Stimulated activated CD8-positive, alpha-beta memory T cell treated with anti-CD3 and anti-CD28 coated beads, Interleukin-7, amount 100 ng/mL, for 4 hours (primary cell): ENCODE measurements at regions not wholly inside any gene's neighbourhood (a gene's known extent, or its start where the extent isn't known, plus 50 kb on each side); places are given as distances from the start of the nearest gene placed in this dataset.
"Not testable (repeated sequence)": the region's sequence is repeated elsewhere in the genome, so short reads cannot be mapped to it uniquely, and the experiment has no call there.

Experiments
- DNase-seq, 2 donors: peaks; one replicate each; pipeline ENCODE4 v3.0.0-alpha.2; 2020; ENCODE audit warnings: low read depth in 2 of 2

DNA sequence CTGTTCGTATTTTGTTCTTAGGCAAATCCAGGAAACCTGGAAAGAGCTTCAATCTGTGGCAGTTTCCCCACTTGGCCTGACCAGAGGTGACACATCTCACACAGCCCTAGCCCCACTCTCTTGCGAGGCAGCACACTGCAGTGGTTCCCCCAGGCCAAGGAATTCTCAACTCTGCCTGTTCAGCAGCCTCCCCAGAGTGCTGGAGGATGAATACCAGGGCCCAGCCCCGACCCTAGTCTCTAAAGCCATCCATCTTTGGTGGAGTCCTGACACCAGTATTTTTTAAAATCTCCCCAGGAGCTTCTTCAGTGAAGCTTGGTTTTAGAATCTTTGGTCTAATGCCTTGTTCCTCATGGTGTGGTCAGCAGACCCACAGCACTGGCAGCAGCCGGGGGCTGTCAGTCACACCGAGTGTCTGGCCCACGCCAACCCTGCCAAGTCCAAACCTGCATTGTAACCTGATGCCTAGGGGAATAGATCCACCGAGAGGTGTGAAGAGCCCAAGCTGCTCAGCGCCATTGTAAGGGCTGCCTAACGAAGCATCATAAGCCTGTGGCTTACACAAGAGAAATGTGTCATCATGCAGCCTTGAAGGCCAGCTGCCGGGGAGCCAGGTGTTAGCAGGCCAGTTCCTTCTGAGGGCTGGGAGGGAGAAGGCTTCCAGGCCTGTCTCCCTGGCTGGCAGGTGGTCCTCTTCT is 428.7 kb upstream of the ID2 start:
- no peak for DNase-seq

GRCh38 chr2:8253781-8254180 is 428.1 kb upstream of the ID2 start:
- no peak for DNase-seq

- not testable (repeated sequence) for DNase-seq
These were observed 427.6 kb upstream of the ID2 start for GRCh38 chr2:8254214-8254613.

GRCh38 chr2:8254791-8255447 is 426.9 kb upstream of the ID2 start:
- DNase-seq: no peak

GRCh38 chr2:8255448-8255800 is 426.4 kb upstream of the ID2 start:
- no peak for DNase-seq

DNA sequence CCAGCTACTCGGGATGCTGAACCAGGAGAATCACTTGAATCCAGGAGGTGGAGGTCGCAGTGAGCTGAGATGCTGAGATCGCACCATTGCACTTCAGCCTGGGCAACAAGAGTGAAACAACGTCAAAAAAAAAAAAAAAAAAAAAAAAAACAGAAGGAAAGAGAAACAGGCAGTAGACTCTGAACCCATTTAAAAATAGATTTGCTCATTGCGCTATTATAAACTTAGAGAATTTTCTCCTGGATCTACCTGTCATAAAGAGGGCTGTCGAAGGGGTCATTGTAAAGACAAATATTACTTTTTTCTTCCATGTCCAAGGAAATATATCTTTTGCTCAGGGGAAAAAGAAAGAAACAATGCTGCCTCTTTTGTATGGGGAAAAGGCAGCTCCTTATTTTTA is 425.0 kb upstream of the ID2 start:
- DNase-seq: no peak

DNA sequence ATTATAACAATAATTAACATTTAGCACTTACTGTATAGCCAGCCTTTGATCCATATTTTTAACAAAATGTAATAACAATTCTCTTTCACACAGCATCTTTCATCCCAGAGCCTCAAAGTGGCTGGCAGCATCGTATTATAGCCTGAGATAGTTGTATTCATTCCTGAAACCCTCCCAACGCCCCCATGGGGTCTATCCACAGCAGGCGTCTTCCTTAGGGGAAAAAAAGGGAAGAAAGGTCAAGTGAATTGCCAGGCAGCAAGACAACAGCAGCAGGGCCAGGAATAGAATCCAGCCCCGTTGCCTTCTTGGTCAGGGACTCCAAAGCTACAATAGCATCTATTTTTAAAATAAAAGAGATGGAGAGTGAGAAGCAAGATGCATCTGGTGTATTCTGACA is 424.4 kb upstream of the ID2 start:
- DNase-seq: no peak

DNA sequence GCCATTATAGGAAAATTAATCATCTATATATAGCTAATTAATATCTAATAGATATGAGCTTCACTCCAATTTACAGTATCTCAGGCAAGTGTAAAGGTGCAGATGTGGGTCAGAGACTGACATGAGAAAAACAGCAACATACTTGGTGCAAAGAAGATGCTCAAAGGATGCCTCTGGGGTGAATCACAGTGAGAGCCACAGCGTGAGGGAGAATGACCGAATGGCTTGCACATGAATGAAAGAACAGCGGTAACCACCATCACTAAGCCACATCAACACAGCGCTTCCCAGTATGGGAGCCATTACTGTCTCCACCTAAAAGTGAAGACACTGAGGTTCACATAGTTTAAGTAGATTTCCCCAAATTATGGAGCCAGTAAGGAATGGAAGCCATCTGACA is 423.4 kb upstream of the ID2 start:
- DNase-seq: no peak

DNA sequence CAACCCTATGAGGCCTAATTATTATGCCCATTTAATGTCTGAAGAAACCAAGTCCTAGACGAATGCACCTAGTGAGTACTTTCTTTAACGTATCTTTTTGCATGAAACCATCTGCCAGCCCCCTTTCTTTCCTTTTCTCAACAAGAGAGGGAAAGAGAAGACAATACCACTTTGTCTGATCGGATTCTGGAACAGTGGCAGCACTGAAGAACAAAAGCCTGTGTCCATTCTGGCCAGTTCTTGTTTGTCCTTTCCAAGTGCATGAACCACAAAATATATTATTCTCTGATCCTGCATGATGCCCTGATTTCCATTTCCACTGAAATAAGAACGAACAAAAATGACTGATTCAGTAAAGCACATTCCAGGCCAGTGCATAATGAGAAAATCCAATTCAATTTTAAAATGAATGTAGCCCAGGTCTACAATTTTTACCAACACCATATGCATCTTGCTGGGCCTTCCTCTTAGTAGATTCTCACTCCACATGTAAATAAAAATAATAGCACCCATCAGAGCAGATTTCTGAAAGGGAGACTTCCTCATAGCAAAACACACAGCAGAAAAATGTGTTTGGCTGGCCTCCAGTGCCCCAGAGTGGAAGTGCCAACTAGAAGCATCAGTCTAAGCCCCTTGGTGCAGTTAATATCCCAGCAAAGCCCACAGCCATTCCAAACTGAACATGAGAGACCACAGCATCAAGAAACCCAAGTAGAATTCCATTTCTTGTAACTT is 422.6 kb upstream of the ID2 start:
- no peak for DNase-seq

DNA sequence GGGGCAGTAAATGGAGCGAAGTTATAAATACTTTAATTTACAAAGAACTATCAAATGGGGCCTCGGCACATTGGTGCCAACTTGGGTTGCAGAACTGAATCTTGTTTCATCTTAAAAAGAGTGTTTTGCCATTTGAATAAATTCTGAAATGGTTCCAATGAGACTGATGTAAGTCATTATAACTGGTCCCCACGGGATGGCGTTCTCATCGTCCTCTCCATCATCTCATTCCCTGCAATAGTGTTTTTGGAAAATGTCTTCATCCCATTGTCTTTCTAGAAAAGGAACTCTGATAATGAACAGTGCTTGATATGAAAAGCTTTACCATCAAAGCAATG is 422.0 kb upstream of the ID2 start:
- DNase-seq: no peak

GRCh38 chr2:8260213-8260612 is 421.6 kb upstream of the ID2 start:
- DNase-seq: no peak

DNA sequence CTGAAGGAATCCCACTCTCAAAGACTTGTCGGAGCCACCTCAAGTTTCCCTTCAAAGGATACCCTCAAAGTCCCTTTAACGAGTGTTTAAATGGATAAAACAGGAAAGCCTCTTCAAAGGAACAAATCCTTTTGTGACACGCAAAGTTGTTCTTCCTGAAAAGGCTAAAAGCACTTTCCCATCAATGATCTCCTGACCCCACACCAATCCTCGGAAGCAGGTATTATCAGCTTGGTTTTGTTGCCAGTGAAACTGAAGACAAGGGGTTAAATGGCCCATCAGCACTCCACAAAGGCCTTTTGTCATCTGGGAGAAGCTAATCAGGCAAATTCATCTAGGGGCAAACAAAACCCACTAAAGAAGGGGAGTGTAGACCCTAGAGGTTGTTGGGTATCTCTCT is 418.0 kb upstream of the ID2 start:
- DNase-seq: no peak

- no peak for DNase-seq
These were observed 416.9 kb upstream of the ID2 start for GRCh38 chr2:8264981-8265380.

- DNase-seq: no peak
These were observed 416.2 kb upstream of the ID2 start for GRCh38 chr2:8265476-8266226.

DNA sequence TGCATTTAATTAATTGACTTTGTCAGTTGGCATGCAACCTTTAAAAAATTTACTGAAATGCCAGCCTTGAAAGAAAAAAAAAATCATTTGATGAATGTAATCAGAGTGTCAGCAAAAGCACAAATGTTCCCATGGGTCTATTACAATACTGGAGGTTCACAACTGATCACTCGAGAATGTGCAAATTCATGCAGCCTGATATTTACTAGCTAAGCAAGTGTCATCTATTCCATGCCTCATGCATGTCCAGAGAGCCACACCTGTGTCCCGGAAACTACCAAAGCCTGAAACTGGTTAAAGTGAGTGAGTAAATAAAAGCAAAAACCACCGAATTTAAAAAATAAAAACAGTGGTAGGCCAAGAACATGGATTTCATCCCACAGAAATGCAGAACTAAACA is 415.3 kb upstream of the ID2 start:
- DNase-seq: no peak

GRCh38 chr2:8267048-8267447 is 414.8 kb upstream of the ID2 start:
- DNase-seq: no peak

DNA sequence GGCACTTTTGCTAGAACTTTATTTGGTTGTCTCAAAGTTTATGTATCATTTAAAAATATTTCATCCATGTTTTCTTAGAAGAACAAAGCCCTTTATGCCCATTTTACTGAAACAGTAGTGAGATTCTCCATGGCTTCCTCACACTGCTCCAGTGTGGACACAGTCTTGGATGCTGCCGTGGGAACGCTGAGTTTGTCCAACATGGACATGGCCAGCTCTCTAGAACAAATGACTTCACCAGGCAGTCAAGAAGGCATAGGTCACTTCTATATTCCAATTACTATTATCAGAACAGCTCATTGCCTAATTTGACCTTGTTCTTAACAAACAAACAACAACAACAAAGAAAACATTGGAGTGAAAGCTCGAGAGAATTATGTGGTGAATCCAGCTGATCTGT is 414.1 kb upstream of the ID2 start:
- DNase-seq: no peak

DNA sequence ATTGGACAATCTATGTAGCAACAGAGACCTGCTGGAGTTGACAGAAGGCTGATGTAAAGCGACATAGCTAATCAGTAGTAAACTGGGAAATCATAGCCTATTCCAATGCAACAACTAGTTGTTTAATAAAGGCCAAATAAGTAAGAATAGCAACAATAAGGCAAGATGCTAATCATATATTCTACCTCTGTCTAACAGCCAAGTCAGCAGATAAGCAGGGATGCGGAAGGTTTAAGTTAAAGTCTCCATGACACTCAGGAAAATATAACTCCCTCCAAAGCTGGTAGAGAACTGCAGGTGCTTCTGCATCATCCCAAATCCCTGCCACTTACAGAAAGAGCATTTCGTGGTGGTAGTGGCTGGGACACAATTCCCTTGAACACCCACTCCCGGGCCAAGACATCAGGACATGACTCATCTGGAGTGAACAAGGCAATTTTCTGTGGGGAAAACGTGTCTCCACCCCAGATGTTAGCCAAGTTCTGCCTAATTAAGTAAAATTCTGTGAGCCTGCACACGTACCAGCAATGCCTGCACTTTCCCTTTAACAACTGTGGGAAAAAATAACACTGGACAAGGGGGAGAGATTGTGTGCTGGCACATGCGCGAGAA is 413.6 kb upstream of the ID2 start:
- no peak for DNase-seq

DNA sequence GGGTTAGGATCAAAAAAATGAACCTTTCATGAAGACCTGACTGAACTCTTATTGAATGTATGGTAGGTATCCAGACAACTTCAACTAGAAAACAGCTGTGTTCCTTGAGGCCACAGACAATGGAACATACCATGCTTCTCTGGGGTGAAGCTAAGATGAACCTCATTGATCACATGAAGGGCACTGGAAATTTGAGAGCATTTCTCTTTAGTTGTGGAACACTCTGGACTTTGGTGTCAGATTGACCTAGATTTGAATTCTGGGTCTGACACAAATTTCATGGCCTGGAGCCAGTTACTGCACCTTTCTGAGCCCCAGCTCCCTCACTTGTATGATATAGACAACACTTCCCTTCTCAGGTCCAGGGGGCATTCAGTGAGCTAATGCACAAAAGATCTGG is 411.2 kb upstream of the ID2 start:
- DNase-seq: no peak

GRCh38 chr2:8271461-8271860 is 410.4 kb upstream of the ID2 start:
- no peak for DNase-seq

DNA sequence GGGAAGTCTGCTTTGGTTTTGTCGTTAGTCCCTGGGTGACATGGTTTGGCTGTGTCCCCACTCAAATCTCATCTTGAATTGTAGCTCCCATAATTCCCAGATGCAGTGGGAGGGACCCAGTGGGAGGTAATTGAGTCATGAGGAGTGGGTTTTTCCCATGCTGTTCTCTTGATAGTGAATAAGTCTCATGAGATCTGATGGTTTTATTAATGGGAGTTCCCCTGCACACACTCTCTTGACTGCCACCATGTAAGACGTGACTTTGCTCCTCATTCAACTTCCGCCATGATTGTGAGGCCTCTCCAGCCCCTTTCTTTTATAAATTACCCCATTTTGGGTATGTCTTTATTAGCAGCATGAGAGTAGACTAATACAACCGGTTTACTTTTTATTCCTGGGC is 405.8 kb upstream of the ID2 start:
- DNase-seq: no peak

DNA sequence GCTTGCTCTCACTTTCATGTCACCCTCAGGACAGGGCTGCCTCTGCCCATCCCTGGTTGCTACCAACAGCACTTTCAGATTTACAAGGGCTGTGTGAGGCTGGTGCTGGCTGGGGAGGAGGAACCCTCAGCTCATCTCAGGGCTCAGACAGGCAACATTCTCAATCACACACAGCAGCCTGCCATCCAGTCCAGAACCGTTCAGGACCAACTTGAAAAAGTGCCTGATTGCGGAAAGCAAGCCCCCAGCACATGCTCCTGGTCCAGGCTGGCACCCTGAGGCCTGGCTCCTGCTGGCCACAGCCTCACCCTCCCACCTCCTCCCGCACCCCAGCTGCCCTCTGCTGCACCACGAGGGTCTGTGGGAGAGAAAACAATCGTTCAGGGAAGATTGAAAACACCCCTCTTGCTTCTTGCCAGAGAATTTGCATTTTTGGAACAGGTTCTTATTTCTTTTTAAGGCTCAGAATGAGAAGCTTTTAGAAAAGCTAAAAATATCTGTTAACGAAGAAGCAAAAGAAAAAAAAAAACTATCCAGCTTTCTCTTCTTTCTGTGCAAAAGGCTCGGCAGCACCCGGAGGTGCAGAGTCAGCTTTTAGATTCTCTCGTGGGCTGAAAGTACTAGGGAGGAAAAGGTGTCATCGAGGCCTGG is 403.8 kb upstream of the ID2 start:
- no peak for DNase-seq
